ENCODE measurements at regions not wholly inside any gene's neighbourhood (a gene's known extent, or its start where the extent isn't known, plus 50 kb on each side); places are given as distances from the start of the nearest gene placed in this dataset.
"Not testable (repeated sequence)": the region's sequence is repeated elsewhere in the genome, so short reads cannot be mapped to it uniquely, and the experiment has no call there.

DNA sequence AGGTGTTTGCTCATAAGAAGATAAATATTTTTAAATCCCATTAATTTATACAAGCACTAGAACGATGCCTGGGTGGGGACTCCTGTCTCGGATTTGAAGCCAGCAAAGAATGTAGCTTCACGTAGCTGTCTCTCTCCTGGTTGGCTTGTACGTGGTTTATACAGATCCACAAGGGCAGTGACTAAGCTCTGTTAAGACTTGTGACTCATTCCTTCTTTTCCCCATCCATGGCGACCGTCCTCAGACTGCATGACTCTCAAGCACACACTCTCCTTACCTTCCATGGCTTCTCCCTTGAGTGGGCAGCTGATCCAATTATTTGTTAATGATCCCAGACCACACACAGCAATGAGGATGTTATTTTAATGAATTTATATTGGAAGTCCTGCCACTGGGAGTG lies 679.7 kb upstream of the SOX9 start:
- TF ChIP-seq POLR2A (IDR thresholded peaks at IDR 0.05) (no peak), CTCF (IDR thresholded peaks at IDR 0.05) (no peak)
- 66% methylated on average over 6 of the region's 6 CpGs for WGBS (ENCODE audit: insufficient coverage, low coverage, low lambda C conversion rate, missing lambda C conversion rate)
- intact Hi-C loops (cut with DNase I), result no loop called here

DNA sequence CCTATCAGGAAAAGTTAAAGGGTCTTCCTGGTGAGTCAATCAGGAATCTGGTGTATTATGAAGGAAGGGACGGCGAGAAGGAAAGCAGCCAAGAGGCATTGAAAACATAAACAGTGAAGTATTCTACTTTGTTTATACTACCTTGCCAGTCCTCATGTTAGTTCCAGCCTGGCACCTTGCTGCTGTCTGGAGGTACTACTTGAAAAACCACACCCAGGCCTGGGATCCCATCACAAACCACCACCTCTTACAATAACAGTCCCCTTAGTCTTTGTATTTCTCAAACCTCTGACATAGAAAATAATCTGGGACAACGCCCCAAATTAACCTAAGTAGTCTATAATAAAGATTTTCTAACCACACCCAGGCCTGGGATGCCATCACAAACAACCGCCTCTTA lies 676.7 kb upstream of the SOX9 start:
- H3K36me3 ChIP-seq, result no peaks in the 10 kb centered on the region
- no peaks in the 10 kb centered on the region for H3K27me3 ChIP-seq
- no peak for DNase-seq
- no peaks in the 10 kb centered on the region for H3K9me3 ChIP-seq
- intact Hi-C loops (cut with DNase I), result no loop called here
- no peak overlapping the region for H3K27ac ChIP-seq
- H3K4me3 ChIP-seq, result no peak overlapping the region
- 60% methylated on average over 4 of the region's 4 CpGs for WGBS (ENCODE audit: insufficient coverage, low coverage, low lambda C conversion rate, missing lambda C conversion rate)
- no peak for ATAC-seq
- no peaks in the 10 kb centered on the region for H3K4me1 ChIP-seq
- no peak for TF ChIP-seq CTCF (IDR thresholded peaks at IDR 0.05)
- no peak for TF ChIP-seq POLR2A (IDR thresholded peaks at IDR 0.05)

More for the DNA sequence above, 679.7 kb upstream of the SOX9 start:
- Histone ChIP-seq H3K36me3 (no peaks in the 10 kb centered on the region), H3K9me3 (no peaks in the 10 kb centered on the region), H3K4me1 (no peaks in the 10 kb centered on the region), H3K27ac (no peak overlapping the region), H3K4me3 (no peak overlapping the region), H3K27me3 (no peaks in the 10 kb centered on the region)
- ATAC-seq, result no peak
- DNase-seq, result no peak

DNA sequence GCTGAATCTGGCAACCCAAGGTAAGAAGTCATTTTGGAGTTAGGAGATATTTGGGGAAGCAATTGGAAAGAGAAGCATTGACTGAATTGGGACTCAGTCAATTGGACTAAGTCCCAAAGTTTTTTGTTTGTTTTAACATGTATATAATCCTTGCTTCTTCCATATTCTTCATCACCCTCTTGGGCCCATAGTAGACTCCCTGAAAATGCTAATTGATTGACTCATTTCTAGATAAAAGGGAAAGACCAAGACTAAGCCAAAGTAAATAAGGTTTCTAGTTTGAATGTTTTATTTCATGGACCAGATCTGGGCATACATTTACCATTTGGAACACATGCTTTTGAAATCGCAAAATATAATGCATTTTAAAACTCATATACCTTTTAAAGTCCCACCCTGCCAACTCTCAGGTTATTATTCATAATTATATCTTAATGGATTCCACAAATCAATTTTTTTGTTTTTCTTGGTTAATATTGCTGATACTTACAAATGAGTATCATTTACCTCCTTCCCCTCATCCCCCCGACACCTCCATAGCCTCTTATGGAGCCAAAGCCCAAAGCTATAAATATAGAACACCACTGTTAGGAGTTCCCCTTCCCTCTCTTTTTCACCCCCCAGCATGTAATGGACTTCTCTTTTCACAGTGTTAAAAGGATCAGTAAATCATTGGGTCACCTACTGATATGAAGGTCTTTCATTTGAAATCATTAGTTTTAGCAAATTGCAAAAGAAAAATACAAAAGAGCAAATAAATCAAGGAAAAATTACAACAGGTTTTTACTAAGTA lies 674.0 kb upstream of the SOX9 start:
- no peak for DNase-seq
- H3K27me3 ChIP-seq, result no peaks in the 10 kb centered on the region
- intact Hi-C loops (cut with DNase I), result no loop called here
- 66% methylated on average over 2 of the region's 2 CpGs for WGBS (ENCODE audit: insufficient coverage, low coverage, low lambda C conversion rate, missing lambda C conversion rate)
- no peaks in the 10 kb centered on the region for H3K9me3 ChIP-seq
- no peak for ATAC-seq
- H3K27ac ChIP-seq, result no peak overlapping the region
- no peaks in the 10 kb centered on the region for H3K36me3 ChIP-seq
- TF ChIP-seq POLR2A (IDR thresholded peaks at IDR 0.05) (no peak), CTCF (IDR thresholded peaks at IDR 0.05) (no peak)
- H3K4me3 ChIP-seq, result no peak overlapping the region
- H3K4me1 ChIP-seq, result no peaks in the 10 kb centered on the region

DNA sequence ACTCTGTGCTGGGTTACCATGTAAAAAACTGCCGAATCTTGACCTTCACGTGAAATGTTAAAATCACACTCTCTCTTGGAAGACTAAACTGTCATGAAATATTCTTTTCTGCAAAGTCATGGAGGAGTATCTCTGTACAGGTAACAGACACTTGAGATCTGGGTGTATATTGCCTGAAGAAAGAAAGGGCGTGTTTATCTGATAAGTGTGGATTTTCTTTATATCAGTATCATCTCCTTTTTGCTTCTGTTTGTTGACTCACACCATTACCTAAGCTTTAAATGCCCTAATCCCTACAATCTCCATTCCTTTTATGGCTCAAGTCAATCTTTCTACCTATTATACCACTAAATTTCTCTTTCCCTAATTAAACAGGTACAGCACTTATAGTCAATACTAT lies 673.2 kb upstream of the SOX9 start:
- intact Hi-C loops (cut with DNase I), result no loop called here

GRCh38 chr17:71450657-71451056 lies 670.2 kb upstream of the SOX9 start:
- H3K36me3 ChIP-seq; ATAC-seq; H3K4me1 ChIP-seq; H3K27ac ChIP-seq; H3K9me3 ChIP-seq; intact Hi-C loops (cut with DNase I); DNase-seq; H3K4me3 ChIP-seq; H3K27me3 ChIP-seq: not testable (repeated sequence)
- WGBS (ENCODE audit: insufficient coverage, low coverage, low lambda C conversion rate, missing lambda C conversion rate), result 52% methylated on average over 2 of the region's 2 CpGs

More for the DNA sequence above, 673.2 kb upstream of the SOX9 start:
- Histone ChIP-seq H3K9me3 (no peaks in the 10 kb centered on the region), H3K4me1 (no peaks in the 10 kb centered on the region), H3K27me3 (no peaks in the 10 kb centered on the region), H3K4me3 (no peak overlapping the region), H3K36me3 (no peaks in the 10 kb centered on the region), H3K27ac (no peak overlapping the region)
- TF ChIP-seq CTCF (IDR thresholded peaks at IDR 0.05) (no peak), POLR2A (IDR thresholded peaks at IDR 0.05) (no peak)
- WGBS (ENCODE audit: insufficient coverage, low coverage, low lambda C conversion rate, missing lambda C conversion rate), result 82% methylated on average over 3 of the region's 3 CpGs
- DNase-seq (no peak), ATAC-seq (no peak)
